K562 (cell line): ENCODE measurements at regions not wholly inside any gene's neighbourhood (a gene's known extent, or its start where the extent isn't known, plus 50 kb on each side); places are given as distances from the start of the nearest gene placed in this dataset.

Experiments used
- ATAC-seq: fragments of 200-7000 bp; cut with Tn5 transposase; 3 replicates; pipeline ENCODE4 v1.9.1; 2020; ENCODE audit warnings: moderate library complexity
- BruUV-seq: library from RNA; stranded (reverse); fragments of 400-500 nt; replicated peaks from 2 replicates; lab custom pipeline; 2021; lab: Mats Ljungman, UMichigan
- CTCF ChIA-PET: fragments of 300-600 bp; formaldehyde crosslinking; extraction: SDS; loops from one replicate; lab custom pipeline; 2021; ENCODE audit warnings: low intra/inter-chr PET ratio; lab: Yijun Ruan, JAX
- POLR2A ChIA-PET: fragments of 300-600, 350-650 bp; sonication (Branson Sonifier 250); formaldehyde crosslinking; extraction: SDS; loops from one replicate; lab custom pipeline; 2021; ENCODE audit warnings: antibody characterized with exemption, inconsistent platforms; lab: Yijun Ruan, JAX
- DNase-seq, 4 experiments: peaks; one replicate each; pipeline versions ENCODE4 v3.0.0 to v3.0.0-alpha.2; 2011 to 2018; ENCODE audit warnings: low spot score in 3 of 4, mixed read lengths in 3 of 4; ENCODE audit errors: extremely low read depth in 1 of 4
- FAIRE-seq: peaks from 2 replicates; lab custom pipeline; 2011; peaks lifted over from hg19 to GRCh38; lab: Jason Lieb, UNC
- H2AFZ ChIP-seq: 2 replicates; pipeline ENCODE4 v1.6.0; 2011; ENCODE audit warnings: low read depth, low read length, control low read depth, inconsistent platforms
- H3K27ac ChIP-seq: fragments of 200-600 bp; 3 replicates; pipeline ENCODE4 v1.8.0; 2011; ENCODE audit warnings: low read depth, mild to moderate bottlenecking, control low read depth, inconsistent platforms, low read length, moderate library complexity, mixed read lengths; ENCODE audit errors: extremely low read depth
- H3K27me3 ChIP-seq, 2 experiments: fragments of 300-600 bp in 1 of 2; 2 replicates in 1 of 2; 3 replicates in 1 of 2; pipeline versions ENCODE4 v1.6.0 to v1.8.0; 2011; ENCODE audit warnings: inconsistent platforms in 2 of 2, low read length in 2 of 2, mild to moderate bottlenecking in 1 of 2, mixed read lengths in 1 of 2, moderate library complexity in 1 of 2; ENCODE audit not compliant: control insufficient read depth in 2 of 2, insufficient read depth in 2 of 2
- H3K36me3 ChIP-seq: fragments of 300-600 bp; 3 replicates; pipeline ENCODE4 v1.8.0; 2011; ENCODE audit warnings: mild to moderate bottlenecking, low read length, inconsistent platforms; ENCODE audit not compliant: control insufficient read depth, insufficient read depth
- H3K4me1 ChIP-seq, 2 experiments: fragments of 200-600 bp in 1 of 2; replicated peaks in 1 of 2; 2 replicates in 1 of 2; 3 replicates in 1 of 2; pipeline versions ENCODE4 v1.5.1 to v1.8.0; 2011; ENCODE audit warnings: inconsistent platforms in 2 of 2, low read length in 2 of 2, mild to moderate bottlenecking in 1 of 2, mixed read lengths in 1 of 2, moderate library complexity in 1 of 2; ENCODE audit not compliant: control insufficient read depth in 2 of 2, insufficient read depth in 2 of 2
- H3K4me2 ChIP-seq: 2 replicates; pipeline ENCODE4 v1.6.1; 2011; ENCODE audit warnings: low read length, control low read depth, inconsistent platforms, mixed read lengths; ENCODE audit not compliant: insufficient read depth
- H3K4me3 ChIP-seq: fragments of 200-600 bp; sonication (generic), shearing (Covaris generic); 2 replicates; pipeline ENCODE4 v1.5.1; 2016; ENCODE audit warnings: control low read depth, inconsistent platforms
- H3K79me2 ChIP-seq: fragments of 200-600 bp; 3 replicates; pipeline ENCODE4 v1.8.0; 2011; ENCODE audit warnings: low read length, inconsistent platforms; ENCODE audit not compliant: control insufficient read depth, insufficient read depth
- H3K9ac ChIP-seq, 2 experiments: 2 replicates each; pipeline versions ENCODE4 v1.6.0 to v1.6.1; 2011; ENCODE audit warnings: low read depth in 2 of 2, low read length in 2 of 2, control low read depth in 1 of 2, inconsistent platforms in 1 of 2, mild to moderate bottlenecking in 1 of 2, mixed read lengths in 1 of 2; ENCODE audit not compliant: insufficient read depth in 1 of 2
- H3K9me1 ChIP-seq: one replicate; pipeline ENCODE4 v1.6.0; 2011; ENCODE audit warnings: inconsistent platforms, mild to moderate bottlenecking, low read length, moderate library complexity; ENCODE audit not compliant: control insufficient read depth, insufficient read depth
- H3K9me3 ChIP-seq: replicated peaks from 2 replicates; pipeline ENCODE4 v1.5.1; 2011; ENCODE audit warnings: low read depth, low read length, inconsistent platforms; ENCODE audit not compliant: control insufficient read depth, insufficient read depth
- H4K20me1 ChIP-seq: replicated peaks from 2 replicates; pipeline ENCODE4 v1.6.1; 2011; ENCODE audit warnings: low read length, inconsistent platforms, mixed read lengths; ENCODE audit not compliant: control insufficient read depth, insufficient read depth
- ATF3 ChIP-seq, 2 experiments: fragments of 450-650 bp in 1 of 2; sonication (generic) in 1 of 2; formaldehyde crosslinking in 1 of 2; IDR thresholded peaks in 1 of 2; conservative IDR thresholded peaks in 1 of 2; 2 replicates each; pipeline versions ENCODE4 v1.6.1 to v1.8.1; 2016 to 2023; ENCODE audit warnings: mild to moderate bottlenecking in 2 of 2, moderate library complexity in 2 of 2, inconsistent platforms in 1 of 2, missing genetic modification reagents in 1 of 2
- FOSL1 ChIP-seq: fragments of 200-800 bp; sonication (Bioruptor generic); conservative IDR thresholded peaks from 2 replicates; pipeline ENCODE4 v1.6.1; 2016; ENCODE audit warnings: missing genetic modification characterization, missing compliant biosample characterization
- HDAC3 ChIP-seq: fragments of 450-650 bp; IDR thresholded peaks from 2 replicates; pipeline ENCODE4 v1.6.1; 2018; ENCODE audit warnings: borderline replicate concordance, mild to moderate bottlenecking, moderate library complexity; ENCODE audit not compliant: partially characterized antibody
- JUND ChIP-seq, 2 experiments: IDR thresholded peaks; 2 replicates in 1 of 2; 3 replicates in 1 of 2; pipeline ENCODE4 v1.6.1; 2011; ENCODE audit warnings: borderline replicate concordance in 2 of 2, low read depth in 2 of 2, low read length in 2 of 2, improper control_type of control experiment in 1 of 2, missing biosample characterization in 1 of 2, missing genetic modification characterization in 1 of 2, missing genetic modification reagents in 1 of 2
- MAFG ChIP-seq: fragments of 450-650 bp; conservative IDR thresholded peaks from 2 replicates; pipeline ENCODE4 v1.6.1; 2016; ENCODE audit warnings: missing genetic modification characterization, missing compliant biosample characterization
- MEIS2 ChIP-seq: fragments of 450-650 bp; IDR thresholded peaks from 2 replicates; pipeline ENCODE4 v1.6.1; 2014; ENCODE audit warnings: mild to moderate bottlenecking; ENCODE audit not compliant: partially characterized antibody
- PKNOX1 ChIP-seq: fragments of 450-650 bp; IDR thresholded peaks from 2 replicates; pipeline ENCODE4 v1.6.1; 2016
- POLR2AphosphoS5 ChIP-seq: IDR thresholded peaks from 2 replicates; pipeline ENCODE4 v1.6.1; 2011; ENCODE audit warnings: mild to moderate bottlenecking, low read depth, low read length, moderate library complexity; ENCODE audit not compliant: control insufficient read depth, insufficient read depth
- RCOR1 ChIP-seq, 2 experiments: IDR thresholded peaks; 2 replicates each; pipeline ENCODE4 v1.6.1; 2012; ENCODE audit warnings: low read depth in 2 of 2, low read length in 2 of 2, borderline replicate concordance in 1 of 2, improper control_type of control experiment in 1 of 2
- TFAP4 ChIP-seq: sonication (generic); formaldehyde crosslinking; IDR thresholded peaks from 2 replicates; pipeline ENCODE4 v1.8.0; 2022; ENCODE audit warnings: missing genetic modification reagents, mild to moderate bottlenecking, moderate library complexity, borderline replicate concordance
- ZNF354B ChIP-seq: fragments of 250-450 bp; sonication (Bioruptor Pico); IDR thresholded peaks from 2 replicates; pipeline ENCODE4 v1.4.0; 2020
- WGBS: fragments of 100-300 bp; shearing (Covaris generic); methylation state at CpG from one replicate; pipeline ENCODE4 v1.1.6; 2016; ENCODE audit warnings: low coverage, mixed read lengths; ENCODE audit not compliant: insufficient coverage; ENCODE audit errors: missing lambda C conversion rate; 5-methylcytosine and 5-hydroxymethylcytosine counted together
- in situ Hi-C: fragments of 300-500 bp; cut with MboI; formaldehyde crosslinking; loops from 4 replicates; pipeline ENCODE4 v1.15.0; 2018; ENCODE audit warnings: inconsistent platforms, mixed read lengths
- intact Hi-C: fragments of 100-400 bp; cut with micrococcal nuclease; formaldehyde crosslinking; loops from 2 replicates; pipeline ENCODE4 v1.14.2; 2022

- BruUV-seq = no TSS peak
These were observed 358.2 kb upstream of the MEF2C start for GRCh38 chr5:89241186-89241585.

GRCh38 chr5:89236900-89237299 lies 353.9 kb upstream of the MEF2C start:
- no peak overlapping the region for H3K27ac ChIP-seq
- no TSS peak for BruUV-seq
- intact Hi-C loops (no loop called here), in situ Hi-C loops (no loop called here)
- H3K9ac ChIP-seq = no peak overlapping the region
- no peaks in the 10 kb centered on the region for H4K20me1 ChIP-seq
- POLR2A ChIA-PET = interaction anchor here (1.0 kb wide), 1 partner anchor 33 kb away, joined by 3 read pairs; no protein-coding TSS in a partner anchor
- H3K9me1 ChIP-seq = no peaks in the 10 kb centered on the region
- no peaks in the 10 kb centered on the region for H3K27me3 ChIP-seq
- FAIRE-seq (no peak), DNase-seq (peak in 1 of 4 experiments; percentile 11), ATAC-seq (no peak)
- H3K36me3 ChIP-seq = no peaks in the 10 kb centered on the region
- no peaks in the 10 kb centered on the region for H3K4me1 ChIP-seq
- H3K4me3 ChIP-seq = no peak overlapping the region
- H2AFZ ChIP-seq = no peak overlapping the region
- 18% methylated on average over 1 of the region's 1 CpG for WGBS
- no peak overlapping the region for H3K4me2 ChIP-seq
- CTCF ChIA-PET = no interaction called here
- no peak for TF ChIP-seq ZNF354B (CRISPR knock-in tag)
- TF ChIP-seq PKNOX1 = peak; percentile 22; the same call in 1 of the 2 replicates
- TF ChIP-seq ATF3 (IDR thresholded peaks at IDR 0.05) = peak; percentile 34; the same call in 1 of the 2 replicates
- TF ChIP-seq ATF3 (CRISPR knock-in tag; conservative IDR thresholded peaks at IDR 0.05) = no peak
- peak; percentile 60; the same call in 1 of the 2 replicates for TF ChIP-seq JUND (IDR thresholded peaks at IDR 0.05; ENCODE audit: borderline replicate concordance, low read depth, low read length)
- TF ChIP-seq JUND (tag; IDR thresholded peaks at IDR 0.05; ENCODE audit: borderline replicate concordance, low read depth, low read length) = peak; percentile 44; the same call in 1 of the 3 replicates
- TF ChIP-seq RCOR1 (IDR thresholded peaks at IDR 0.05; ENCODE audit: borderline replicate concordance in 1 of 2, low read depth in 2 of 2, low read length in 2 of 2) = no peak
- TF ChIP-seq TFAP4 = no peak
- no peak for TF ChIP-seq MAFG
- TF ChIP-seq FOSL1 (tag) = 0 out of 2 replicates have a peak, but pooled peaks have one; percentile 30
- TF ChIP-seq MEIS2 = peak; percentile 84
- no peaks in the 10 kb centered on the region for H3K79me2 ChIP-seq
- H3K9me3 ChIP-seq = no peaks in the 10 kb centered on the region

More at GRCh38 chr5:89241186-89241585, 358.2 kb upstream of the MEF2C start:
- Histone ChIP-seq H3K9me1 (no peaks in the 10 kb centered on the region), H3K4me1 (no peaks in the 10 kb centered on the region), H3K27ac (no peak overlapping the region), H2AFZ (no peak overlapping the region), H3K79me2 (no peaks in the 10 kb centered on the region), H3K4me2 (no peak overlapping the region), H3K9ac (no peak overlapping the region), H3K9me3 (no peaks in the 10 kb centered on the region), H3K36me3 (no peaks in the 10 kb centered on the region), H3K27me3 (no peaks in the 10 kb centered on the region), H3K4me3 (no peak overlapping the region), H4K20me1 (no peaks in the 10 kb centered on the region)
- FAIRE-seq = no peak
- ATAC-seq = no peak
- POLR2A ChIA-PET = no interaction called here
- intact Hi-C loops (no loop called here), in situ Hi-C loops (no loop called here)
- no peak for DNase-seq
- CTCF ChIA-PET = no interaction called here
- TF ChIP-seq POLR2AphosphoS5 = no peak
- TF ChIP-seq HDAC3 = no peak
